ENCODE measurements at regions not wholly inside any gene's neighbourhood (a gene's known extent, or its start where the extent isn't known, plus 50 kb on each side); places are given as distances from the start of the nearest gene placed in this dataset.

GRCh38 chr1:67589519-67590233 lies 95.3 kb upstream of the GADD45A start:
- TF ChIP-seq CTCF (IDR thresholded peaks at IDR 0.05), result no peak

DNA sequence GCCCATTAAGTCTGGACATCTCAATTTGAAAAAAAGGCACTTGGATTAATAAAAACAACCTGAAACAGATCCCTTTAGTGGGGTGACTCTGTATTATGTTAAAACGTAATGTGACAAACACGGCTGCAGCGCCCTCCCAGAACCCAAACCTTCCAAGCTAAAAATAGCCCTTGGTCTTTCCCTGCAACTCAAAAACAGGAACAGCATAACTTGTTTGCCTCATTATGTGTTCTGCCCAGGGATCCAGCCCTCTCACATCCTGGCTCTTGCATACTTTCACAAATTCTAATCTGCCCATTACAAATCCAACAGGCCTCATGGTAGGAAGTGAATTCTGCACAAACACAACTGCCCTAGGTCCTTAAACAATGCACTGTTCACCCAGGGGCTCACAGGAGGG lies 94.7 kb upstream of the GADD45A start:
- DNase-seq, result no peak
- no peaks in the 10 kb centered on the region for H3K27me3 ChIP-seq (ENCODE audit: low read depth)
- H3K4me1 ChIP-seq, result peaks cover 20% of the 10 kb centered on the region
- H3K9me3 ChIP-seq, result no peaks in the 10 kb centered on the region
- ATAC-seq, result peak; percentile 28 to 57
- TF ChIP-seq CTCF (IDR thresholded peaks at IDR 0.05), result no peak
- H3K4me3 ChIP-seq, result no peak overlapping the region
- intact Hi-C loops (cut with DNase I), result no loop called here
- peak overlapping the region; percentile 26 for H3K27ac ChIP-seq
- H3K36me3 ChIP-seq, result no peaks in the 10 kb centered on the region

More at GRCh38 chr1:67589519-67590233, 95.3 kb upstream of the GADD45A start:
- Histone ChIP-seq H3K4me1 (peaks cover 20% of the 10 kb centered on the region), H3K36me3 (no peaks in the 10 kb centered on the region), H3K27ac (peak overlapping the region; percentile 4), H3K27me3 (ENCODE audit: low read depth) (no peaks in the 10 kb centered on the region), H3K4me3 (no peak overlapping the region), H3K9me3 (no peaks in the 10 kb centered on the region)
- intact Hi-C loops (cut with DNase I), result no loop called here
- no peak for DNase-seq
- ATAC-seq, result no peak

DNA sequence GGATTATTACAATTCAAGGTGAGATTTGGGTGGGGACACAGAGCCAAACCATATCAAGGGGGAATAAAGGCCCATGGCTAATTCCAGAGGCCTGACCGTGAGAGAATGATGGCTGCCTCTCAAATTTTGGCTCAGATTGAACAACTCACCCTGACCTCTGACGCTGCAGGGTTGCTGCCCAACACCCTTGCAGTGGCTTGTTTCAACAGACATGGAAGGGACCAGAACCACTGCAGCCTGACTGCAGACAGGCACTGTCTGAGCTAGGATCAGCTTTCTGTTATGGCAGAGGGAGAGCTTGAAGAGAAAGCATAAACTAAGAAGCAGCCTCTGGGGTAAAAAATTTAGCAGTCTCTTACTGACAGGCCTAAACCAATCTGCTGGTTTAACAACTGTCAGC lies 90.2 kb upstream of the GADD45A start:
- H3K36me3 ChIP-seq, result no peaks in the 10 kb centered on the region
- intact Hi-C loops (cut with DNase I), result no loop called here
- ATAC-seq, result no peak

GRCh38 chr1:67596674-67597073 lies 88.3 kb upstream of the GADD45A start:
- H3K9me3 ChIP-seq, result no peaks in the 10 kb centered on the region
- H3K27ac ChIP-seq, result no peak overlapping the region
- ATAC-seq, result no peak
- no peak overlapping the region for H3K4me3 ChIP-seq
- H3K4me1 ChIP-seq, result no peaks in the 10 kb centered on the region
- no peaks in the 10 kb centered on the region for H3K36me3 ChIP-seq
- intact Hi-C loops (cut with DNase I), result no loop called here
- DNase-seq, result no peak
- TF ChIP-seq CTCF (IDR thresholded peaks at IDR 0.05), result no peak
- no peaks in the 10 kb centered on the region for H3K27me3 ChIP-seq (ENCODE audit: low read depth)

More for the DNA sequence above, 90.2 kb upstream of the GADD45A start:
- DNase-seq, result no peak
- no peaks in the 10 kb centered on the region for H3K27me3 ChIP-seq (ENCODE audit: low read depth)
- H3K4me1 ChIP-seq, result peaks cover 7% of the 10 kb centered on the region
- no peaks in the 10 kb centered on the region for H3K9me3 ChIP-seq
- no peak for TF ChIP-seq CTCF (IDR thresholded peaks at IDR 0.05)
- no peak overlapping the region for H3K27ac ChIP-seq
- H3K4me3 ChIP-seq, result no peak overlapping the region

DNA sequence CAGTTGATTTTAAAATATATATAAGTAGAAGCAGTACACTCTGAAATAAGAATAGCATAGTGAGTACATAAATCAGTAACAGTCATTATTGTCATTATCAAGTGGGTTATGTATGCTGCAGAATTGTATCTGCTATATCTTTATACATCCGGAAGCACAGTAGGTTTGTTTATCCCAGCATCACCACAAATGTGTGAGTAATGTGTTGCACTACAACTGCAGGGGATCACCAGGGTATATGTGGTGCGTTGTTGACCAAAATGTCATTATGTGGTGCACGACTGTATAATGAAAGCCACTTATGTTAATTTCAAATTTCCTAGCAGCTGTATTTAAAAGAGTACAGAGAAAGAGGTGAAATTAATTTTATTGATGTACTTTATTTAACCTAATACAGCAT lies 87.7 kb upstream of the GADD45A start:
- H3K36me3 ChIP-seq, result no peaks in the 10 kb centered on the region
- no peak for DNase-seq

More for the DNA sequence above, 87.7 kb upstream of the GADD45A start:
- H3K27ac ChIP-seq, result no peak overlapping the region
- TF ChIP-seq CTCF (IDR thresholded peaks at IDR 0.05), result no peak
- no peak overlapping the region for H3K4me3 ChIP-seq
- H3K27me3 ChIP-seq (ENCODE audit: low read depth), result no peaks in the 10 kb centered on the region
- H3K9me3 ChIP-seq, result no peaks in the 10 kb centered on the region
- no peak for ATAC-seq
- intact Hi-C loops (cut with DNase I), result no loop called here
- H3K4me1 ChIP-seq, result no peaks in the 10 kb centered on the region

All from lower lobe of right lung (tissue), 2 donors.